IgD-negative memory B cell (primary cell): ENCODE measurements at regions not wholly inside any gene's neighbourhood (a gene's known extent, or its start where the extent isn't known, plus 50 kb on each side); places are given as distances from the start of the nearest gene placed in this dataset.

Source experiments
- H3K27ac Mint-ChIP-seq, 3 donors: one replicate each; pipeline ENCODE4 v1.8.0; 2020 to 2022; ENCODE audit warnings: mild to moderate bottlenecking in 3 of 3, mixed read lengths in 3 of 3, moderate library complexity in 1 of 3
- H3K27me3 Mint-ChIP-seq: one replicate; pipeline ENCODE4 v1.8.0; 2021; ENCODE audit warnings: mixed read lengths
- H3K36me3 Mint-ChIP-seq: one replicate; pipeline ENCODE4 v1.8.0; 2020; ENCODE audit warnings: mild to moderate bottlenecking, mixed read lengths
- H3K4me1 Mint-ChIP-seq, 3 donors: one replicate each; pipeline ENCODE4 v1.8.0; 2020 to 2022; ENCODE audit warnings: mixed read lengths in 3 of 3, mild to moderate bottlenecking in 1 of 3
- H3K4me3 Mint-ChIP-seq, 4 donors: one replicate each; pipeline ENCODE4 v1.8.0; 2020 to 2022; ENCODE audit warnings: mild to moderate bottlenecking in 4 of 4, mixed read lengths in 4 of 4, moderate library complexity in 3 of 4
- H3K9me3 Mint-ChIP-seq, 3 donors: one replicate each; pipeline ENCODE4 v1.8.0; 2020 to 2021; ENCODE audit warnings: mixed read lengths in 3 of 3, mild to moderate bottlenecking in 1 of 3

DNA sequence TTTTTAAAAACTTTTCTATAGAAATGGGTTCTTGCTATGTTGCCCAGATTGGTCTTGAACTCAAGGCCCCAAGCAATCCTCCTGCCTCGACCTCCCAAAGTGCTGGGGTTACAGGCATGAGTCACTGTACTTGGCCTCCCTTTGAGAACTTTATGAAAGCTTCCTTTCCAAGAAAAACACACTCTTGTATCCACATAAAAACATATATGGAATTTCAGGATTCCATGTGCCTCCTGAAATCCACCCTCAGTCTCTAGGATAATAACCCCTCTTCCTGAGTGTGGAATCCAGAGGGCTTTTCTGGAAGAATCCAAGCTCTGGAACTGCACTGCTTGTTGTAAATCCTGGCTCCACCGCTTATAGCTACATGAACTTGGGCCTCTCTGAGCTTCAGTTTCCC is 53.2 kb upstream of the MRTFB start:
- Mint-ChIP-seq H3K27me3 (peaks cover 4% of the 10 kb centered on the region), H3K36me3 (peaks cover 3% of the 10 kb centered on the region), H3K4me1 (no peaks in the 10 kb centered on the region), H3K27ac (no peak overlapping the region), H3K4me3 (no peak overlapping the region), H3K9me3 (no peaks in the 10 kb centered on the region)

DNA sequence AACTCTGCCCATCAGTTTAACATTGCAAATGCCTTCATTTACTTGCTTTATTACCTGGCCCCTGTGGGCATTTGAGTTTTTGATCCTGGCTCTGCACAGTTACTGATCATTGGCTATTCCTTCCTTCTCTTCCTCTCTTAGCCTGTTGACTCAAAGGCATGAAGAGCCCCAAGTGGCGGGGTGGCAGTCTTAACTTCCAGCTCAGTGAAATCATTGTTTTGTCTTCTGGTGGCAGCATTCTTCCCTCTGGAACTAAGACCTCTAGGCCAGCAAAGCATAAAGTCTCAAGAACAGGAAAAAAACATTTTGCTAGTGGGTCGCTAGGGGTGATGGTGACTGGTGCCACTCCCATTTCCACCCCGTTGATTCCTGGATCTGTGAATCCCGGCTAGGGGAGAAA is 52.3 kb upstream of the MRTFB start:
- peaks cover 3% of the 10 kb centered on the region for H3K36me3 Mint-ChIP-seq
- H3K9me3 Mint-ChIP-seq = no peaks in the 10 kb centered on the region
- peaks cover 2% of the 10 kb centered on the region for H3K27me3 Mint-ChIP-seq
- no peak overlapping the region for H3K4me3 Mint-ChIP-seq
- no peaks in the 10 kb centered on the region for H3K4me1 Mint-ChIP-seq
- peak overlapping the region in 1 of 3 donors; percentile 17 for H3K27ac Mint-ChIP-seq

DNA sequence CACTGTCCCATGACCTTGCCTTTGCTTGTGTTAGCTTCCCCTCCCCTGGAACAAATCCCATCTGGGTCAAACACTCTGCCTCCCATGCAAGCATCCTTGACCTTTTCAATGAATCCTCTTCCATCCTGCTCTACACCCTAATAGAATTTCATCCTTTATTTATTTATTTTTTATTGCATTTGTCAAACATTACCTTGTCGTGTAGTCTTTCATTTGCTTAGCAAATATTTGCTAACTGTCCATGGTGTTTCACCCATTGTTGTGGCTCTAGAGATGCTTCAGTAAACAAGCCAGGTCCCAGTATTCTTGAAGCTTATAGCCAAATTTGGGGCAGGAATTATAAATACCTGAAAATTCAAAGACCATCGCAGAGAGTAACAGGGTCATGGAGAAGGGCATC is 51.0 kb upstream of the MRTFB start:
- Mint-ChIP-seq H3K27ac (no peak overlapping the region), H3K27me3 (peaks cover 2% of the 10 kb centered on the region), H3K9me3 (no peaks in the 10 kb centered on the region), H3K4me1 (no peaks in the 10 kb centered on the region), H3K36me3 (peaks cover 3% of the 10 kb centered on the region), H3K4me3 (no peak overlapping the region)
